ENCODE measurements at regions not wholly inside any gene's neighbourhood (a gene's known extent, or its start where the extent isn't known, plus 50 kb on each side); places are given as distances from the start of the nearest gene placed in this dataset.

GRCh38 chr10:78169214-78169613 is 135.6 kb downstream of the RPS24 start:
- no peak for DNase-seq (ENCODE audit: extremely low read depth, low read depth)
- H3K4me3 ChIP-seq (replicated peaks; ENCODE audit: low read depth, low read length): no peak overlapping the region
- TF ChIP-seq, protein P1, sequence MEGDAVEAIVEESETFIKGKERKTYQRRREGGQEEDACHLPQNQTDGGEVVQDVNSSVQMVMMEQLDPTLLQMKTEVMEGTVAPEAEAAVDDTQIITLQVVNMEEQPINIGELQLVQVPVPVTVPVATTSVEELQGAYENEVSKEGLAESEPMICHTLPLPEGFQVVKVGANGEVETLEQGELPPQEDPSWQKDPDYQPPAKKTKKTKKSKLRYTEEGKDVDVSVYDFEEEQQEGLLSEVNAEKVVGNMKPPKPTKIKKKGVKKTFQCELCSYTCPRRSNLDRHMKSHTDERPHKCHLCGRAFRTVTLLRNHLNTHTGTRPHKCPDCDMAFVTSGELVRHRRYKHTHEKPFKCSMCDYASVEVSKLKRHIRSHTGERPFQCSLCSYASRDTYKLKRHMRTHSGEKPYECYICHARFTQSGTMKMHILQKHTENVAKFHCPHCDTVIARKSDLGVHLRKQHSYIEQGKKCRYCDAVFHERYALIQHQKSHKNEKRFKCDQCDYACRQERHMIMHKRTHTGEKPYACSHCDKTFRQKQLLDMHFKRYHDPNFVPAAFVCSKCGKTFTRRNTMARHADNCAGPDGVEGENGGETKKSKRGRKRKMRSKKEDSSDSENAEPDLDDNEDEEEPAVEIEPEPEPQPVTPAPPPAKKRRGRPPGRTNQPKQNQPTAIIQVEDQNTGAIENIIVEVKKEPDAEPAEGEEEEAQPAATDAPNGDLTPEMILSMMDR (IDR thresholded peaks at IDR 0.05; ENCODE audit: low read depth, low read length, missing control alignments): no peak

- no peak overlapping the region for H3K4me3 ChIP-seq (replicated peaks; ENCODE audit: low read depth, low read length)
- TF ChIP-seq, protein P1 (IDR thresholded peaks at IDR 0.05; ENCODE audit: low read depth, low read length, missing control alignments): no peak
- DNase-seq (ENCODE audit: extremely low read depth, low read depth): no peak
Observed at GRCh38 chr10:78170026-78170475, 136.4 kb downstream of the RPS24 start.

DNA sequence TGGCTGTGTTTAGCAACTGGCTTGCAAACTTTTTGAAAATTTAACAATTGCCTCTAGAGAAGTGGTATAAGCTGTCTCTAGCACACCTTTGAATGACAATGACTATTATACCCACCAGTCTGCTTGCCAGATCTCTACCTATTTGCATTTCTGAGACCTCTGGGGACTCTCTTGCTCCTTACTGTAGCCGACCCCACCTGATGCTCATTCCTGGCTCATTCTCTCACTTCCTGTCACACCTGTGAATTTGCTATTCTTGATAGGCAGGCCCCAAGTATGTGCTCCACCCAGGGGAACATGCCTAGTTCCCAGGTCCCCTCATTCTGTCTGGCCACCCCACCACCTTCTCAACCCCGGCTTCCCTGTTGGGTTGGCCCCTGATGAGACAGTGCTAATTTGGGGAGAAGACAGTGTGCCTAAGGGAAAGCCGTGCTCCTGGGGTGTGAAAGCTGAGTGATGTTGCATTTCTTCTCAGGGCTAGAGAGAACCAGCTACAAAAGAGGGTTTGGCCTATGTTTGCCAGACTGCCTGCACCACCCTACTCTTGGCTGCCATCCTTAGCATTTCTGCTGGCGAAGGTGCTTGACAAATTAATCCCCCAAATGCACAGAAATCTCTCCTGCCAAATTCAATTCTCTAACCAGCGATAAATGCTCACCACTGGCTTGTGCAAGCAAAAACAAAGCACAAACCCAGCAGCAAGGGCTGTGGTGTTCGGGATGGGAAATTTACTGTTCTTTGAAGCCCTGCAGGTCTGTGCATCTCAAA is 138.2 kb downstream of the RPS24 start:
- TF ChIP-seq, protein P1 (IDR thresholded peaks at IDR 0.05; ENCODE audit: low read depth, low read length, missing control alignments): no peak
- no peak overlapping the region for H3K4me3 ChIP-seq (replicated peaks; ENCODE audit: low read depth, low read length)
- DNase-seq (ENCODE audit: extremely low read depth, low read depth): no peak

DNA sequence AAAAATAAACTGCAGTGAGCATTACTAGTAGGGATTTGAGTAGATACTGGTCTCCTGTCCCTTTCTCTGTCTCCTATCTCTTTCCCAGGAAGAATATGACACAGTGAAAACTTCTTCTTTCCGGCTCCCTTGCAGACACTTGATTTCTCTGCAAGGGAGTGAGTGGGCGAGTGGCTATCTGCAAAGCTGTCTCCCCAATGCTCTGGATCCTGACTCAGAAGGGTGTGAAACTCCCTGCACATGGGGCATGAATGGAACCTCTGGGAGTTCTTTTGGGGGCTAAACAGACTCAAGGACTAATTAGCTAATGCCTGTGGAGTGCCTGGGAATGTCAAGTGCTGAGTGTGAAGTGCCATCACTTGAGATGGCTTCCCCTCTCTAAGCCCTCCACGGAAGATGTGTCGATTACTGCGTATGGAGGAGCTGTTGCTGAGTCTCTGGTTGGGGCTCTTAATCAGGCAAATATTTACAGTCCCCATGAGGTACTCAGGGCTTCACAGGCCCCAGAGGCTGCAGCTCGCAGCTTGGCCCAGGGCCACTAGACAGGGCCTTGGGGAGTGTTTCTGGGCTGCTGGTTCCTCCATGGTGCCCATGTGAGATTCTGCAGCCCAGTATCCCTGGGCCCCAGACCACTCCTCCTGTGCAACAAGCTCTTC is 139.8 kb downstream of the RPS24 start:
- DNase-seq (ENCODE audit: extremely low read depth, low read depth): no peak
- TF ChIP-seq, protein P1 (IDR thresholded peaks at IDR 0.05; ENCODE audit: low read depth, low read length, missing control alignments): no peak
- H3K4me3 ChIP-seq (replicated peaks; ENCODE audit: low read depth, low read length): no peak overlapping the region

DNA sequence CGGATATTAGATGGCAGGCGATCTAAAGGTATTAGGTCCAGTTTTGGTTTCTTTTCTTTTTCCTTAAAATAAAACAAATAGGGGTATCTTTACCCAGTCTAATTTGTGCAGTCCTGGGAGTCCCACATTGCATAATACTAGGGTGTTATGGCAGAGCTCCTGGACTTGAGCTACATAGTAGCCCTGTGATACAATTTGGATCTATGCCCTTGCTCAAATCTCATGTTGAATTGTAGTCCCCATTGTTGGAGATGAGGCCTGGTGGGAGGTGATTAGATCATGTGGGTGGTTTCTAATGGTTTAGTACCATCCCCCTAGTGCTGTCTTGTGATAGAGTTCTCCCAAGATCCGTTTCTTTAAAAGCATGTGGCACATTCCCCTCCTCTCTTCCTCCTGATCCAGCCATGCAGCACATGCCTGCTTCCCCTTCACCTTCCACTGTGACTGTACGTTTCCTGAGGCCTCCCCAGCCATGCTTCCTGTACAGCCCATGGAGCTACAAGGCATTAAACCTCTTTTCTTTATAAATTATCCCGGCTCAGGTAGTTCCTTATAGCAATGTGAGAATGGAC is 141.9 kb downstream of the RPS24 start:
- no peak for DNase-seq (ENCODE audit: extremely low read depth, low read depth)
- H3K4me3 ChIP-seq (replicated peaks; ENCODE audit: low read depth, low read length): no peak overlapping the region
- TF ChIP-seq, protein P1 (IDR thresholded peaks at IDR 0.05; ENCODE audit: low read depth, low read length, missing control alignments): no peak

- no peak for DNase-seq (ENCODE audit: extremely low read depth, low read depth)
- H3K4me3 ChIP-seq (replicated peaks; ENCODE audit: low read depth, low read length): no peak overlapping the region
- TF ChIP-seq, protein P1 (IDR thresholded peaks at IDR 0.05; ENCODE audit: low read depth, low read length, missing control alignments): no peak
Observed at GRCh38 chr10:78176320-78177317, 143.0 kb downstream of the RPS24 start.
